HepG2 (cell line): ENCODE measurements at regions not wholly inside any gene's neighbourhood (a gene's known extent, or its start where the extent isn't known, plus 50 kb on each side); places are given as distances from the start of the nearest gene placed in this dataset.

ENCODE experiments used
- CBX2 ChIP-seq, 2 experiments: fragments of 200-600 bp in 1 of 2; sonication (generic); formaldehyde crosslinking in 1 of 2; IDR thresholded peaks; 2 replicates each; pipeline versions ENCODE4 v1.7.0 to v1.8.1; 2018 to 2022; ENCODE audit warnings: low read depth in 2 of 2, low read length in 1 of 2, mild to moderate bottlenecking in 1 of 2, missing genetic modification reagents in 1 of 2
- CTCF ChIP-seq: sonication (generic); formaldehyde crosslinking; IDR thresholded peaks from 2 replicates; pipeline ENCODE4 v1.5.0; 2020; ENCODE audit warnings: mild to moderate bottlenecking, missing genetic modification reagents, moderate library complexity
- EP300 ChIP-seq, 3 experiments: sonication (generic) in 1 of 3; formaldehyde crosslinking in 1 of 3; IDR thresholded peaks; 2 replicates each; pipeline versions ENCODE4 v1.5.1 to v1.6.1; 2011 to 2020; ENCODE audit warnings: low read depth in 2 of 3, low read length in 2 of 3, borderline replicate concordance in 1 of 3, improper control_type of control experiment in 1 of 3, mild to moderate bottlenecking in 1 of 3, missing genetic modification reagents in 1 of 3, moderate library complexity in 1 of 3
- FOXA1 ChIP-seq, 2 experiments: fragments of 450-650 bp in 1 of 2; sonication (generic) in 1 of 2; formaldehyde crosslinking in 1 of 2; IDR thresholded peaks; 2 replicates each; pipeline versions ENCODE4 v1.4.0 to v1.6.1; 2016 to 2020; ENCODE audit warnings: missing genetic modification reagents in 1 of 2
- JUNB ChIP-seq: sonication (generic); formaldehyde crosslinking; IDR thresholded peaks from 2 replicates; pipeline ENCODE4 v1.8.0; 2022; ENCODE audit warnings: missing genetic modification reagents, mild to moderate bottlenecking, borderline replicate concordance
- MAX ChIP-seq: IDR thresholded peaks from 2 replicates; pipeline ENCODE4 v1.6.1; 2012; ENCODE audit warnings: inconsistent platforms
- NFYB ChIP-seq: sonication (generic); formaldehyde crosslinking; IDR thresholded peaks from 2 replicates; pipeline ENCODE4 v1.4.0; 2020; ENCODE audit warnings: missing genetic modification reagents

GRCh38 chr2:83143946-83144345, 1315.1 kb downstream of the SUCLG1 start:
- TF ChIP-seq MAX, result no peak
- TF ChIP-seq FOXA1 (IDR thresholded peaks at IDR 0.05), result no peak
- no peak for TF ChIP-seq FOXA1 (CRISPR knock-in tag; IDR thresholded peaks at IDR 0.05)
- no peak for TF ChIP-seq EP300 (IDR thresholded peaks at IDR 0.05; ENCODE audit: low read depth in 2 of 2, low read length in 2 of 2)
- TF ChIP-seq EP300 (CRISPR knock-in tag; IDR thresholded peaks at IDR 0.05; ENCODE audit: borderline replicate concordance), result no peak
- no peak for TF ChIP-seq CBX2 (IDR thresholded peaks at IDR 0.05; ENCODE audit: low read depth, low read length)
- no peak for TF ChIP-seq CBX2 (CRISPR knock-in tag; IDR thresholded peaks at IDR 0.05; ENCODE audit: low read depth)
- TF ChIP-seq JUNB (CRISPR knock-in tag), result no peak
- TF ChIP-seq CTCF (CRISPR knock-in tag), result no peak
- TF ChIP-seq NFYB, result no peak
